ENCODE measurements at regions not wholly inside any gene's neighbourhood (a gene's known extent, or its start where the extent isn't known, plus 50 kb on each side); places are given as distances from the start of the nearest gene placed in this dataset.
"Not testable (repeated sequence)": the region's sequence is repeated elsewhere in the genome, so short reads cannot be mapped to it uniquely, and the experiment has no call there.

- TF ChIP-seq POLR2A (IDR thresholded peaks at IDR 0.05; ENCODE audit: extremely low read depth, insufficient read length); CTCF (IDR thresholded peaks at IDR 0.05; ENCODE audit: low read depth, low read length): not testable (repeated sequence)
These were observed 212.6 kb upstream of the LRRTM4 start for GRCh38 chr2:77734662-77735340.

Measured in NB4 (cell line).